ENCODE measurements at regions not wholly inside any gene's neighbourhood (a gene's known extent, or its start where the extent isn't known, plus 50 kb on each side); places are given as distances from the start of the nearest gene placed in this dataset.
"Not testable (repeated sequence)": the region's sequence is repeated elsewhere in the genome, so short reads cannot be mapped to it uniquely, and the experiment has no call there.

DNA sequence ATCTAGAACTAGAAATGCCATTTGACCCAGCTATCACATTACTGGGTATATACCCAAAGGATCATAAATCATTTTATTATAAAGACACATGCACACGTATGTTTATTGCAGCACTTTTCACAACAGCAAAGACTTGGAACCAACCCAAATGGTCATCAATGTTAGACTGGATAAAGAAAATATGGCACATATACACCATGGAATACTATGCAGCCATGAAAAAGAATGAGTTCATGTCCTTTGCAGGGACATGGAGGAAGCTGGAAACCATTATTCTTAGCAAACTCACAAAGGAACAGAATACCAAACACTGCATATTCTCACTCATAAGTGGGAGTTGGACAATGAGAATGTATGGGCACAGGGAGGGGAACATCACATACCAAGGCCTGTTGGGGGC lies 233.7 kb downstream of the RCHY1 start:
- TF ChIP-seq, protein P1, sequence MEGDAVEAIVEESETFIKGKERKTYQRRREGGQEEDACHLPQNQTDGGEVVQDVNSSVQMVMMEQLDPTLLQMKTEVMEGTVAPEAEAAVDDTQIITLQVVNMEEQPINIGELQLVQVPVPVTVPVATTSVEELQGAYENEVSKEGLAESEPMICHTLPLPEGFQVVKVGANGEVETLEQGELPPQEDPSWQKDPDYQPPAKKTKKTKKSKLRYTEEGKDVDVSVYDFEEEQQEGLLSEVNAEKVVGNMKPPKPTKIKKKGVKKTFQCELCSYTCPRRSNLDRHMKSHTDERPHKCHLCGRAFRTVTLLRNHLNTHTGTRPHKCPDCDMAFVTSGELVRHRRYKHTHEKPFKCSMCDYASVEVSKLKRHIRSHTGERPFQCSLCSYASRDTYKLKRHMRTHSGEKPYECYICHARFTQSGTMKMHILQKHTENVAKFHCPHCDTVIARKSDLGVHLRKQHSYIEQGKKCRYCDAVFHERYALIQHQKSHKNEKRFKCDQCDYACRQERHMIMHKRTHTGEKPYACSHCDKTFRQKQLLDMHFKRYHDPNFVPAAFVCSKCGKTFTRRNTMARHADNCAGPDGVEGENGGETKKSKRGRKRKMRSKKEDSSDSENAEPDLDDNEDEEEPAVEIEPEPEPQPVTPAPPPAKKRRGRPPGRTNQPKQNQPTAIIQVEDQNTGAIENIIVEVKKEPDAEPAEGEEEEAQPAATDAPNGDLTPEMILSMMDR (IDR thresholded peaks at IDR 0.05): not testable (repeated sequence)
- not testable (repeated sequence) for TF ChIP-seq POLR2A (IDR thresholded peaks at IDR 0.05)

Measured in body of pancreas (tissue), 4 donors.